Upper lobe of left lung (tissue), 4 donors: ENCODE measurements at regions not wholly inside any gene's neighbourhood (a gene's known extent, or its start where the extent isn't known, plus 50 kb on each side); places are given as distances from the start of the nearest gene placed in this dataset.

Experiments
- POLR2AphosphoS5 ChIP-seq, 2 donors: sonication (generic); formaldehyde crosslinking; IDR thresholded peaks; one replicate each; pipeline ENCODE4 v1.5.1; 2017; ENCODE audit warnings: antibody characterized with exemption in 2 of 2
- TF ChIP-seq, protein P1 (sequence below), 6 experiments: fragments of 450-650 bp in 4 of 6; fragments of 200-600 bp in 2 of 6; sonication (generic) in 2 of 6; IDR thresholded peaks; one replicate each; pipeline ENCODE4 v1.5.1; 2016 to 2019; ENCODE audit warnings: antibody characterized with exemption in 6 of 6

DNA sequence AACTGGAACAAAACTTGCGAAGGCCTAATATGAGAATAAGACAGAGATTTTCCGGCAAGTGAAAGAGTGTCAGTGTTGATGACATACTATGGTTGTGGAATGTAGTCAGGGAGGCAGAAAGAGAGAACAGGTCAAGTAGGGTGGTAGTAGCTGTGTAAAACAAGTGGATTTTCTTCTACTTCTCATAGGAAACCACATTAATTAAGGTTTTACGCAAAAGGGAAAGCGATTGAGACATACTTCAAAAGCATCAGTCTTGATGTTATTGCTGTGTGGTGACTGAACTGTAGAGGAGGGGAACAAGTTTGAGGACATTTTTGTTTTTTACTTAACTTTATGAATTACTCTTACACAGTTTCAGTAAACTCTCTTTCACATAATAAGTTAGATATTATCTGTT, 186.0 kb upstream of the CNTN5 start:
- TF ChIP-seq, protein P1, sequence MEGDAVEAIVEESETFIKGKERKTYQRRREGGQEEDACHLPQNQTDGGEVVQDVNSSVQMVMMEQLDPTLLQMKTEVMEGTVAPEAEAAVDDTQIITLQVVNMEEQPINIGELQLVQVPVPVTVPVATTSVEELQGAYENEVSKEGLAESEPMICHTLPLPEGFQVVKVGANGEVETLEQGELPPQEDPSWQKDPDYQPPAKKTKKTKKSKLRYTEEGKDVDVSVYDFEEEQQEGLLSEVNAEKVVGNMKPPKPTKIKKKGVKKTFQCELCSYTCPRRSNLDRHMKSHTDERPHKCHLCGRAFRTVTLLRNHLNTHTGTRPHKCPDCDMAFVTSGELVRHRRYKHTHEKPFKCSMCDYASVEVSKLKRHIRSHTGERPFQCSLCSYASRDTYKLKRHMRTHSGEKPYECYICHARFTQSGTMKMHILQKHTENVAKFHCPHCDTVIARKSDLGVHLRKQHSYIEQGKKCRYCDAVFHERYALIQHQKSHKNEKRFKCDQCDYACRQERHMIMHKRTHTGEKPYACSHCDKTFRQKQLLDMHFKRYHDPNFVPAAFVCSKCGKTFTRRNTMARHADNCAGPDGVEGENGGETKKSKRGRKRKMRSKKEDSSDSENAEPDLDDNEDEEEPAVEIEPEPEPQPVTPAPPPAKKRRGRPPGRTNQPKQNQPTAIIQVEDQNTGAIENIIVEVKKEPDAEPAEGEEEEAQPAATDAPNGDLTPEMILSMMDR (IDR thresholded peaks at IDR 0.05), result no peak
- TF ChIP-seq POLR2AphosphoS5 (IDR thresholded peaks at IDR 0.05), result no peak
